ENCODE measurements at regions not wholly inside any gene's neighbourhood (a gene's known extent, or its start where the extent isn't known, plus 50 kb on each side); places are given as distances from the start of the nearest gene placed in this dataset.

- TF ChIP-seq CTCF (IDR thresholded peaks at IDR 0.05 in 2 of 3, conservative IDR thresholded peaks at IDR 0.05 in 1 of 3; ENCODE audit: control insufficient read depth in 2 of 3, extremely low read depth in 1 of 3, insufficient read depth in 1 of 3, low read depth in 3 of 3, low read length in 3 of 3) (no peak), POLR2A (IDR thresholded peaks at IDR 0.05; ENCODE audit: low read depth, low read length) (no peak), POLR2AphosphoS5 (IDR thresholded peaks at IDR 0.05; ENCODE audit: low read length) (no peak), ZNF687 (IDR thresholded peaks at IDR 0.05) (no peak), EZH2 (IDR thresholded peaks at IDR 0.05; ENCODE audit: borderline replicate concordance, control insufficient read depth, low read depth, low read length) (no peak), MAX (IDR thresholded peaks at IDR 0.05; ENCODE audit: low read depth, low read length) (no peak), SUPT20H (IDR thresholded peaks at IDR 0.05; ENCODE audit: borderline replicate concordance, control insufficient read depth, low read depth, low read length) (no peak), KAT2A (conservative IDR thresholded peaks at IDR 0.05; ENCODE audit: control insufficient read depth, low read depth, low read length) (no peak), CBX3 (IDR thresholded peaks at IDR 0.05; ENCODE audit: borderline replicate concordance, low read depth) (no peak), IKZF2 (IDR thresholded peaks at IDR 0.05) (no peak)
Measured at GRCh38 chr9:31574006-31574765, 810.3 kb upstream of the ACO1 start.
